A549 (cell line): ENCODE measurements at regions not wholly inside any gene's neighbourhood (a gene's known extent, or its start where the extent isn't known, plus 50 kb on each side); places are given as distances from the start of the nearest gene placed in this dataset.

Experiments used
- ATAC-seq, 2 experiments: fragments of 200-7000 bp in 1 of 2; fragments of >200 bp in 1 of 2; cut with Nextera tagmentation in 1 of 2; cut with Tn5 transposase in 1 of 2; 3 replicates each; pipeline versions ENCODE4 v1.8.0 to v1.9.1; 2018 to 2020; ENCODE audit warnings: mild to moderate bottlenecking in 1 of 2, moderate library complexity in 1 of 2
- CTCF ChIA-PET: fragments of 300-600 bp; sonication (Branson Sonifier 250); formaldehyde crosslinking; extraction: SDS; loops from one replicate; lab custom pipeline; 2021; ENCODE audit warnings: antibody characterized with exemption, inconsistent platforms; lab: Yijun Ruan, JAX
- POLR2A ChIA-PET: fragments of 350-600 bp; formaldehyde crosslinking; extraction: SDS; loops from one replicate; lab custom pipeline; 2021; ENCODE audit warnings: antibody characterized with exemption, inconsistent platforms; lab: Yijun Ruan, JAX
- DNase-seq, 2 experiments: peaks; one replicate each; pipeline versions ENCODE4 v3.0.0 to v3.0.0-alpha.2; 2011 to 2016; ENCODE audit warnings: low read depth in 1 of 2, low spot score in 1 of 2
- FAIRE-seq: peaks from 2 replicates; lab custom pipeline; 2011; peaks lifted over from hg19 to GRCh38; lab: Jason Lieb, UNC
- H3K27ac ChIP-seq, 2 experiments: fragments of >200 bp; sonication (Bioruptor Twin); formaldehyde crosslinking; 3 replicates each; pipeline ENCODE4 v1.5.1; 2016 to 2017
- H3K4me1 ChIP-seq: fragments of >200 bp; sonication (Bioruptor Twin); formaldehyde crosslinking; 3 replicates; pipeline ENCODE4 v1.6.1; 2016
- H3K4me2 ChIP-seq: fragments of >200 bp; sonication (Bioruptor Twin); formaldehyde crosslinking; 3 replicates; pipeline ENCODE4 v1.6.1; 2016
- H3K4me3 ChIP-seq: fragments of >200 bp; sonication (Bioruptor Twin); formaldehyde crosslinking; 3 replicates; pipeline ENCODE4 v1.5.1; 2016
- H3K9me3 ChIP-seq: fragments of >200 bp; sonication (Bioruptor Twin); formaldehyde crosslinking; 3 replicates; pipeline ENCODE4 v1.6.1; 2016
- CEBPB ChIP-seq, 2 experiments: fragments of >200 bp in 1 of 2; sonication (Bioruptor Twin) in 1 of 2; formaldehyde crosslinking in 1 of 2; IDR thresholded peaks; 2 replicates each; pipeline ENCODE4 v1.6.1; 2012 to 2016
- EHF ChIP-seq: fragments of 250-450 bp; sonication (Bioruptor Pico); IDR thresholded peaks from 2 replicates; pipeline ENCODE4 v1.5.0; 2020; ENCODE audit warnings: mild to moderate bottlenecking
- ELK1 ChIP-seq: fragments of 150-350 bp; IDR thresholded peaks from 2 replicates; pipeline ENCODE4 v1.6.1; 2014; ENCODE audit warnings: low read depth, mild to moderate bottlenecking, low read length
- EP300 ChIP-seq, 2 experiments: fragments of >200 bp; sonication (Bioruptor Twin); formaldehyde crosslinking; IDR thresholded peaks; 2 replicates in 1 of 2; 3 replicates in 1 of 2; pipeline ENCODE4 v1.6.1; 2016 to 2017
- FOSB ChIP-seq: fragments of 250-450 bp; sonication (Bioruptor Pico); IDR thresholded peaks from 2 replicates; pipeline ENCODE4 v1.5.0; 2020; ENCODE audit warnings: mild to moderate bottlenecking, moderate library complexity
- HDAC2 ChIP-seq: fragments of 200-600 bp; sonication (generic); IDR thresholded peaks from 2 replicates; pipeline ENCODE4 v1.6.1; 2016
- HES2 ChIP-seq: fragments of >200 bp; sonication (Bioruptor Twin); formaldehyde crosslinking; IDR thresholded peaks from 2 replicates; pipeline ENCODE4 v1.6.1; 2016
- HOXB5 ChIP-seq: fragments of 250-450 bp; sonication (Bioruptor Pico); IDR thresholded peaks from 2 replicates; pipeline ENCODE4 v1.5.0; 2020; ENCODE audit warnings: mild to moderate bottlenecking, moderate library complexity
- JUNB ChIP-seq: fragments of >200 bp; sonication (Bioruptor Twin); formaldehyde crosslinking; IDR thresholded peaks from 2 replicates; pipeline ENCODE4 v1.6.1; 2016
- KDM1A ChIP-seq: fragments of 200-600 bp; sonication (generic); IDR thresholded peaks from 2 replicates; pipeline ENCODE4 v1.6.1; 2016; ENCODE audit warnings: low read depth, mild to moderate bottlenecking
- NFE2L2 ChIP-seq: fragments of 150-350 bp; conservative IDR thresholded peaks from 2 replicates; pipeline ENCODE4 v1.6.1; 2014; ENCODE audit warnings: low read length
- NPAS2 ChIP-seq: fragments of 250-450 bp; sonication (Bioruptor Pico); IDR thresholded peaks from 2 replicates; pipeline ENCODE4 v1.8.0; 2022; ENCODE audit warnings: mild to moderate bottlenecking, moderate library complexity, borderline replicate concordance
- NR3C1 ChIP-seq: fragments of >200 bp; sonication (Bioruptor Twin); formaldehyde crosslinking; IDR thresholded peaks from 3 replicates; pipeline ENCODE4 v1.6.1; 2017
- PBX3 ChIP-seq: IDR thresholded peaks from 2 replicates; pipeline ENCODE4 v1.6.1; 2012
- PHF8 ChIP-seq: fragments of 200-600 bp; sonication (generic); IDR thresholded peaks from 2 replicates; pipeline ENCODE4 v1.6.1; 2016; ENCODE audit warnings: low read depth, mild to moderate bottlenecking, antibody characterized with exemption, moderate library complexity, borderline replicate concordance
- RARB ChIP-seq: fragments of 250-450 bp; sonication (Bioruptor Pico); IDR thresholded peaks from 2 replicates; pipeline ENCODE4 v1.8.0; 2021; ENCODE audit warnings: mild to moderate bottlenecking, moderate library complexity
- REST ChIP-seq: fragments of 200-600 bp; sonication (generic); IDR thresholded peaks from 2 replicates; pipeline ENCODE4 v1.6.1; 2016; ENCODE audit warnings: antibody characterized with exemption, mild to moderate bottlenecking, moderate library complexity
- SMC3 ChIP-seq: fragments of >200 bp; sonication (Bioruptor Twin); formaldehyde crosslinking; IDR thresholded peaks from 3 replicates; pipeline ENCODE4 v1.6.1; 2018; ENCODE audit warnings: inconsistent platforms
- WGBS: methylation state at CpG from one replicate; pipeline ENCODE4 v1.1.6; 2017; ENCODE audit errors: missing lambda C conversion rate; 5-methylcytosine and 5-hydroxymethylcytosine counted together
- TF ChIP-seq, protein P1 (sequence below): IDR thresholded peaks from 2 replicates; pipeline ENCODE4 v1.6.1; 2012

DNA sequence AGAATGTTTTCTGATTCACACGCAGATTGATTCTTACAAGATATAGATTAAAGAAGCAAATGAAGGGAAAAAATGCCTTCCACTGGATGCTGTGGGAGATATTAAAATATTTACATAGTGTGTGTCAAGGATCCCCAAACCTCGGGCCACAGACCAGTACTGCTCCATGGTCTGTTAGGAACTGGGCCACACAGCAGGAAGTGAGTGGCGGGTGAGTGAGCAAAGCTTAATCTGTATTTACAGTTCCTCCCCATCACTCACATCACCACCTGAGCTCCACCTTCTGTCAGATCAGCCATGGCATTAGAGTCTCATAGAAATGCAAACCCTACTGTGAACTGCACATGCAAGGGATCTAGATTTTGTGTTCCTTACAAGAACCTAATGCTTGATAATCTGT is 552.6 kb upstream of the GOLIM4 start:
- no peak for FAIRE-seq
- CTCF ChIA-PET: no interaction called here
- no peak for ATAC-seq
- Histone ChIP-seq H3K27ac (no peak overlapping the region), H3K4me1 (no peaks in the 10 kb centered on the region), H3K4me3 (no peak overlapping the region), H3K9me3 (no peaks in the 10 kb centered on the region), H3K4me2 (no peak overlapping the region)
- POLR2A ChIA-PET: no interaction called here
- TF ChIP-seq PHF8: no peak
- no peak for TF ChIP-seq CEBPB (IDR thresholded peaks at IDR 0.05)
- no peak for TF ChIP-seq HOXB5 (CRISPR knock-in tag)
- no peak for TF ChIP-seq ELK1
- no peak for TF ChIP-seq KDM1A
- TF ChIP-seq EP300 (IDR thresholded peaks at IDR 0.05): no peak
- TF ChIP-seq FOSB (CRISPR knock-in tag): no peak
- DNase-seq: no peak
- 24% methylated on average over 3 of the region's 3 CpGs for WGBS

DNA sequence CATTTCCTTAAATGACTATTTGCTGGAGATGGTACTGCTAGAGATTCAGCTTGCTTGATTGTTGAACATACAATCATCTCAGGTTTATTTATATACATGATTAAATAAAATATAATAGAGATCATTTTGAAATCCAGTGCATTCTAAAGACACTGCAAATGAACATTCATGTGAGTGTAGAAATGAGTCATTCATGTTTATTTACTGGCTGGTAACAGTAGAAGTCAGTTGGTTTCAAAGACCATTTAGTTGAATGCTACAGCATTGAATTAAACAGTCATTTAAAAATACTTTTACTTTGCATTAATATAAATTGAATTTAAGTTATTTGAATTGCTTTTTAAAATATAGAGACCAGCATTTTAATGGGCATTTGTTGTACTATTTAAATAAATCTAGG is 551.9 kb upstream of the GOLIM4 start:
- Histone ChIP-seq H3K27ac (no peak overlapping the region), H3K4me1 (no peaks in the 10 kb centered on the region), H3K4me2 (no peak overlapping the region), H3K9me3 (no peaks in the 10 kb centered on the region), H3K4me3 (no peak overlapping the region)
- FAIRE-seq (no peak), DNase-seq (no peak), ATAC-seq (no peak)
- TF ChIP-seq NFE2L2: no peak
- no peak for TF ChIP-seq HES2
- TF ChIP-seq JUNB: no peak
- TF ChIP-seq HDAC2: no peak
- no peak for TF ChIP-seq RARB
- no peak for TF ChIP-seq EHF
- TF ChIP-seq, protein P1, sequence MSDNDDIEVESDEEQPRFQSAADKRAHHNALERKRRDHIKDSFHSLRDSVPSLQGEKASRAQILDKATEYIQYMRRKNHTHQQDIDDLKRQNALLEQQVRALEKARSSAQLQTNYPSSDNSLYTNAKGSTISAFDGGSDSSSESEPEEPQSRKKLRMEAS: no peak
- no peak for TF ChIP-seq PBX3
- TF ChIP-seq SMC3: no peak
- no peak for TF ChIP-seq ELK1
- no peak for TF ChIP-seq NR3C1
- no peak for TF ChIP-seq REST
- no peak for TF ChIP-seq NPAS2 (CRISPR knock-in tag)
- ChIA-PET POLR2A (no interaction called here), CTCF (no interaction called here)
